ENCODE measurements at regions not wholly inside any gene's neighbourhood (a gene's known extent, or its start where the extent isn't known, plus 50 kb on each side); places are given as distances from the start of the nearest gene placed in this dataset.

- Histone ChIP-seq H3K4me1 (ENCODE audit: control insufficient read depth, insufficient read depth, low read length) (no peaks in the 10 kb centered on the region), H3K36me3 (ENCODE audit: control insufficient read depth, insufficient read depth, low read length) (no peaks in the 10 kb centered on the region), H3K4me3 (ENCODE audit: low read depth in 2 of 2, low read length in 2 of 2) (no peak overlapping the region), H3K27me3 (ENCODE audit: control insufficient read depth, insufficient read depth, low read length) (no peaks in the 10 kb centered on the region), H3K9me3 (ENCODE audit: control insufficient read depth, insufficient read depth, low read depth, low read length) (no peaks in the 10 kb centered on the region), H3K27ac (ENCODE audit: low read length) (no peak overlapping the region)
- DNase-seq (ENCODE audit: low read depth, low spot score) = no peak
- POLR2A ChIA-PET = no interaction called here
- CTCF ChIA-PET = no interaction called here
- BruUV-seq (replicated peaks) = no TSS peak
- intact Hi-C loops (cut with micrococcal nuclease; ENCODE audit: unreplicated experiment) (no loop called here), in situ Hi-C loops (cut with HindIII; ENCODE audit: low pct_unique_long_range_greater_than_20kb, low sequenced_read_pairs) (no loop called here)
- TF ChIP-seq TCF7L2 (IDR thresholded peaks at IDR 0.05; ENCODE audit: low read depth, low read length) (no peak), REST (IDR thresholded peaks at IDR 0.05; ENCODE audit: insufficient read depth in 1 of 2, low read depth in 2 of 2, low read length in 1 of 2) (no peak), POLR2AphosphoS5 (IDR thresholded peaks at IDR 0.05; ENCODE audit: low read depth, low read length) (no peak)
- ATAC-seq = no peak
These were observed 231.5 kb downstream of the HAO1 start for GRCh38 chr20:7708782-7709181.

GRCh38 chr20:7710440-7710839 is 229.8 kb downstream of the HAO1 start:
- CTCF ChIA-PET = no interaction called here
- no TSS peak for BruUV-seq (replicated peaks)
- POLR2A ChIA-PET = no interaction called here
- ATAC-seq = no peak
- no peaks in the 10 kb centered on the region for H3K36me3 ChIP-seq (ENCODE audit: control insufficient read depth, insufficient read depth, low read length)
- no peaks in the 10 kb centered on the region for H3K9me3 ChIP-seq (ENCODE audit: control insufficient read depth, insufficient read depth, low read depth, low read length)
- DNase-seq (ENCODE audit: low read depth, low spot score) = no peak
- no peak overlapping the region for H3K27ac ChIP-seq (ENCODE audit: low read length)
- TF ChIP-seq SIN3A (IDR thresholded peaks at IDR 0.05; ENCODE audit: borderline replicate concordance, insufficient read depth, low read depth, low read length) (no peak), REST (IDR thresholded peaks at IDR 0.05; ENCODE audit: insufficient read depth in 1 of 2, low read depth in 2 of 2, low read length in 1 of 2) (no peak), POLR2AphosphoS5 (IDR thresholded peaks at IDR 0.05; ENCODE audit: low read depth, low read length) (no peak), CTCF (IDR thresholded peaks at IDR 0.05) (no peak), TCF7L2 (IDR thresholded peaks at IDR 0.05; ENCODE audit: low read depth, low read length) (no peak)
- no peaks in the 10 kb centered on the region for H3K4me1 ChIP-seq (ENCODE audit: control insufficient read depth, insufficient read depth, low read length)
- no peaks in the 10 kb centered on the region for H3K27me3 ChIP-seq (ENCODE audit: control insufficient read depth, insufficient read depth, low read length)
- in situ Hi-C loops (cut with HindIII; ENCODE audit: low pct_unique_long_range_greater_than_20kb, low sequenced_read_pairs) (no loop called here), intact Hi-C loops (cut with micrococcal nuclease; ENCODE audit: unreplicated experiment) (no loop called here)
- H3K4me3 ChIP-seq (ENCODE audit: low read depth in 2 of 2, low read length in 2 of 2) = no peak overlapping the region

Measured in Panc1 (cell line).